ENCODE measurements at regions not wholly inside any gene's neighbourhood (a gene's known extent, or its start where the extent isn't known, plus 50 kb on each side); places are given as distances from the start of the nearest gene placed in this dataset.
"Not testable (repeated sequence)": the region's sequence is repeated elsewhere in the genome, so short reads cannot be mapped to it uniquely, and the experiment has no call there.

- 0 to 45% methylated on average over 1 to 2 of the region's 2 CpGs for WGBS, 2 experiments (ENCODE audit: insufficient coverage in 1 of 2, insufficient read length in 1 of 2)
- Mint-ChIP-seq H3K36me3 (ENCODE audit: low read depth) (peaks cover 3% of the 10 kb centered on the region), H3K4me3 (no peak overlapping the region), H3K9me3 (no peaks in the 10 kb centered on the region), H3K27me3 (ENCODE audit: insufficient read depth) (no peaks in the 10 kb centered on the region), H3K27ac (no peak overlapping the region), H3K4me1 (peaks cover 5% of the 10 kb centered on the region)
- no peak overlapping the region for H3K27ac ChIP-seq (ENCODE audit: low read depth, low read length)
- no peak overlapping the region for H3K9ac ChIP-seq (ENCODE audit: extremely low read depth, low read length, poor library complexity, severe bottlenecking)
- H3K4me1 ChIP-seq (ENCODE audit: control insufficient read depth, insufficient read depth, low read length) = no peaks in the 10 kb centered on the region
- TF ChIP-seq CTCF (conservative IDR thresholded peaks at IDR 0.05) = no peak
- H3K4me3 ChIP-seq (ENCODE audit: low read length) = no peak overlapping the region
- H3K9me3 ChIP-seq (ENCODE audit: control insufficient read depth, low read length) = no peaks in the 10 kb centered on the region
- no peaks in the 10 kb centered on the region for H3K27me3 ChIP-seq (ENCODE audit: control insufficient read depth, insufficient read depth, low read length, poor library complexity, severe bottlenecking)
- no peak for DNase-seq
- no peaks in the 10 kb centered on the region for H3K36me3 ChIP-seq (ENCODE audit: control insufficient read depth, insufficient read depth, low read length)
These were observed 225.3 kb upstream of the HTR1E start for GRCh38 chr6:86712039-86712438.

GRCh38 chr6:86707545-86708120 is 229.7 kb upstream of the HTR1E start:
- Histone ChIP-seq H3K9ac (ENCODE audit: extremely low read depth, low read length, poor library complexity, severe bottlenecking) (no peak overlapping the region), H3K36me3 (ENCODE audit: control insufficient read depth, insufficient read depth, low read length) (no peaks in the 10 kb centered on the region), H3K27ac (ENCODE audit: low read depth, low read length) (no peak overlapping the region), H3K4me1 (ENCODE audit: control insufficient read depth, insufficient read depth, low read length) (no peaks in the 10 kb centered on the region), H3K9me3 (ENCODE audit: control insufficient read depth, low read length) (peaks cover 4% of the 10 kb centered on the region), H3K4me3 (ENCODE audit: low read length) (no peak overlapping the region), H3K27me3 (ENCODE audit: control insufficient read depth, insufficient read depth, low read length, poor library complexity, severe bottlenecking) (no peaks in the 10 kb centered on the region)
- Mint-ChIP-seq H3K27ac (no peak overlapping the region), H3K4me3 (no peak overlapping the region), H3K4me1 (peaks cover 29% of the 10 kb centered on the region), H3K9me3 (peaks cover 5% of the 10 kb centered on the region), H3K36me3 (ENCODE audit: low read depth) (peaks cover 1% of the 10 kb centered on the region), H3K27me3 (ENCODE audit: insufficient read depth) (no peaks in the 10 kb centered on the region)
- no peak for DNase-seq
- no peak for TF ChIP-seq CTCF (conservative IDR thresholded peaks at IDR 0.05)
- 0 to 43% methylated on average over 1 to 2 of the region's 2 CpGs for WGBS, 2 experiments (ENCODE audit: insufficient coverage in 1 of 2, insufficient read length in 1 of 2)

- no peak overlapping the region for H3K4me3 Mint-ChIP-seq
- no peaks in the 10 kb centered on the region for H3K4me1 ChIP-seq (ENCODE audit: control insufficient read depth, insufficient read depth, low read length)
- H3K27ac ChIP-seq (ENCODE audit: low read depth, low read length) = no peak overlapping the region
- H3K36me3 Mint-ChIP-seq (ENCODE audit: low read depth) = peaks cover 5% of the 10 kb centered on the region
- H3K36me3 ChIP-seq (ENCODE audit: control insufficient read depth, insufficient read depth, low read length) = no peaks in the 10 kb centered on the region
- H3K27me3 Mint-ChIP-seq (ENCODE audit: insufficient read depth) = no peaks in the 10 kb centered on the region
- no peak overlapping the region for H3K9ac ChIP-seq (ENCODE audit: extremely low read depth, low read length, poor library complexity, severe bottlenecking)
- WGBS, 2 experiments (ENCODE audit: insufficient coverage in 1 of 2, insufficient read length in 1 of 2) = 90 to 92% methylated on average over 2 to 4 of the region's 4 CpGs
- H3K9me3 ChIP-seq (ENCODE audit: control insufficient read depth, low read length) = peaks cover 15% of the 10 kb centered on the region
- peak; percentile 86 for DNase-seq
- H3K9me3 Mint-ChIP-seq = peaks cover 15% of the 10 kb centered on the region
- H3K4me1 Mint-ChIP-seq = peaks cover 32% of the 10 kb centered on the region
- peak; percentile 77 for TF ChIP-seq CTCF (conservative IDR thresholded peaks at IDR 0.05)
- no peak overlapping the region for H3K27ac Mint-ChIP-seq
- no peaks in the 10 kb centered on the region for H3K27me3 ChIP-seq (ENCODE audit: control insufficient read depth, insufficient read depth, low read length, poor library complexity, severe bottlenecking)
- H3K4me3 ChIP-seq (ENCODE audit: low read length) = no peak overlapping the region
These were observed 230.9 kb upstream of the HTR1E start for GRCh38 chr6:86706449-86706848.

GRCh38 chr6:86701228-86701627 is 236.1 kb upstream of the HTR1E start:
- H3K27ac ChIP-seq (ENCODE audit: low read depth, low read length); H3K36me3 ChIP-seq (ENCODE audit: control insufficient read depth, insufficient read depth, low read length); DNase-seq; H3K9ac ChIP-seq (ENCODE audit: extremely low read depth, low read length, poor library complexity, severe bottlenecking); H3K27me3 Mint-ChIP-seq (ENCODE audit: insufficient read depth); H3K4me1 ChIP-seq (ENCODE audit: control insufficient read depth, insufficient read depth, low read length); H3K4me3 Mint-ChIP-seq; H3K27ac Mint-ChIP-seq; H3K36me3 Mint-ChIP-seq (ENCODE audit: low read depth); H3K27me3 ChIP-seq (ENCODE audit: control insufficient read depth, insufficient read depth, low read length, poor library complexity, severe bottlenecking): not testable (repeated sequence)
- WGBS, 2 experiments (ENCODE audit: insufficient coverage in 1 of 2, insufficient read length in 1 of 2) = 95 to 96% methylated on average over 3 to 4 of the region's 4 CpGs
- Histone ChIP-seq H3K4me3 (ENCODE audit: low read length) (peak overlapping the region; percentile 42), H3K9me3 (ENCODE audit: control insufficient read depth, low read length) (peaks cover 28% of the 10 kb centered on the region)
- peaks cover 21% of the 10 kb centered on the region for H3K9me3 Mint-ChIP-seq
- H3K4me1 Mint-ChIP-seq = peaks cover 27% of the 10 kb centered on the region

Data from endodermal cell (in vitro differentiated cells).